DOHH2 (cell line): ENCODE measurements at regions not wholly inside any gene's neighbourhood (a gene's known extent, or its start where the extent isn't known, plus 50 kb on each side); places are given as distances from the start of the nearest gene placed in this dataset.

Source experiments
- CTCF ChIP-seq: fragments of 200-600 bp; sonication (generic); IDR thresholded peaks from one replicate; pipeline ENCODE4 v1.5.1; 2014; ENCODE audit warnings: antibody characterized with exemption, mild to moderate bottlenecking, low read depth, low read length; ENCODE audit not compliant: poor library complexity, severe bottlenecking
- EZH2phosphoT487 ChIP-seq: fragments of 200-600 bp; sonication (generic); IDR thresholded peaks from 2 replicates; pipeline ENCODE4 v1.6.1; 2017; ENCODE audit warnings: borderline replicate concordance, mild to moderate bottlenecking, antibody characterized with exemption, low read length, moderate library complexity, mixed read lengths

- TF ChIP-seq CTCF = no peak
- TF ChIP-seq EZH2phosphoT487 = no peak
Observed at GRCh38 chr12:125772403-125772802, 707.2 kb downstream of the AACS start.
